ENCODE measurements at regions not wholly inside any gene's neighbourhood (a gene's known extent, or its start where the extent isn't known, plus 50 kb on each side); places are given as distances from the start of the nearest gene placed in this dataset.

- Histone ChIP-seq H3K4me3 (ENCODE audit: insufficient read depth, low read length) (no peak overlapping the region), H2AFZ (ENCODE audit: low read length) (no peak overlapping the region), H3K4me1 (ENCODE audit: insufficient read depth, low read length) (peaks cover 7% of the 10 kb centered on the region), H4K20me1 (ENCODE audit: insufficient read depth, low read length) (no peaks in the 10 kb centered on the region), H3K27ac (ENCODE audit: low read depth, low read length) (no peak overlapping the region), H3K4me2 (ENCODE audit: insufficient read depth, low read length) (no peak overlapping the region), H3K79me2 (ENCODE audit: insufficient read depth, low read length) (no peaks in the 10 kb centered on the region), H3K9me3 (ENCODE audit: low read depth, low read length) (no peaks in the 10 kb centered on the region), H3K36me3 (ENCODE audit: insufficient read depth, low read length) (no peaks in the 10 kb centered on the region), H3K27me3 (ENCODE audit: insufficient read depth, low read length) (no peaks in the 10 kb centered on the region)
- TF ChIP-seq CTCF (IDR thresholded peaks at IDR 0.05; ENCODE audit: extremely low read depth, low read depth, low read length): no peak
- no peak for DNase-seq (ENCODE audit: insufficient read length, low spot score, missing footprints)
These were observed 155.0 kb upstream of the JADE1 start for GRCh38 chr4:128654465-128654864.

GRCh38 chr4:128653527-128654444, 155.7 kb upstream of the JADE1 start:
- no peak for TF ChIP-seq CTCF (IDR thresholded peaks at IDR 0.05; ENCODE audit: extremely low read depth, low read depth, low read length)
- no peaks in the 10 kb centered on the region for H3K36me3 ChIP-seq (ENCODE audit: insufficient read depth, low read length)
- H3K79me2 ChIP-seq (ENCODE audit: insufficient read depth, low read length): no peaks in the 10 kb centered on the region
- peak; percentile 67 for DNase-seq (ENCODE audit: insufficient read length, low spot score, missing footprints)
- no peak overlapping the region for H2AFZ ChIP-seq (ENCODE audit: low read length)
- H3K4me1 ChIP-seq (ENCODE audit: insufficient read depth, low read length): peaks cover 8% of the 10 kb centered on the region
- H3K4me2 ChIP-seq (ENCODE audit: insufficient read depth, low read length): no peak overlapping the region
- no peaks in the 10 kb centered on the region for H4K20me1 ChIP-seq (ENCODE audit: insufficient read depth, low read length)
- H3K27ac ChIP-seq (ENCODE audit: low read depth, low read length): no peak overlapping the region
- H3K4me3 ChIP-seq (ENCODE audit: insufficient read depth, low read length): no peak overlapping the region
- H3K9me3 ChIP-seq (ENCODE audit: low read depth, low read length): no peaks in the 10 kb centered on the region
- no peaks in the 10 kb centered on the region for H3K27me3 ChIP-seq (ENCODE audit: insufficient read depth, low read length)

- Histone ChIP-seq H3K36me3 (ENCODE audit: insufficient read depth, low read length) (no peaks in the 10 kb centered on the region), H3K9me3 (ENCODE audit: low read depth, low read length) (no peaks in the 10 kb centered on the region), H3K27me3 (ENCODE audit: insufficient read depth, low read length) (no peaks in the 10 kb centered on the region), H3K27ac (ENCODE audit: low read depth, low read length) (no peak overlapping the region), H3K4me3 (ENCODE audit: insufficient read depth, low read length) (no peak overlapping the region), H4K20me1 (ENCODE audit: insufficient read depth, low read length) (no peaks in the 10 kb centered on the region), H3K79me2 (ENCODE audit: insufficient read depth, low read length) (no peaks in the 10 kb centered on the region), H2AFZ (ENCODE audit: low read length) (no peak overlapping the region), H3K4me1 (ENCODE audit: insufficient read depth, low read length) (peaks cover 8% of the 10 kb centered on the region), H3K4me2 (ENCODE audit: insufficient read depth, low read length) (peak overlapping the region; percentile 20)
- peak; percentile 91 for DNase-seq (ENCODE audit: insufficient read length, low spot score, missing footprints)
- TF ChIP-seq CTCF (IDR thresholded peaks at IDR 0.05; ENCODE audit: extremely low read depth, low read depth, low read length): no peak
These were observed 159.8 kb upstream of the JADE1 start for GRCh38 chr4:128649575-128650205.

- no peak overlapping the region for H3K4me2 ChIP-seq (ENCODE audit: insufficient read depth, low read length)
- H2AFZ ChIP-seq (ENCODE audit: low read length): no peak overlapping the region
- no peaks in the 10 kb centered on the region for H3K27me3 ChIP-seq (ENCODE audit: insufficient read depth, low read length)
- TF ChIP-seq CTCF (IDR thresholded peaks at IDR 0.05; ENCODE audit: extremely low read depth, low read depth, low read length): no peak
- peaks cover 8% of the 10 kb centered on the region for H3K4me1 ChIP-seq (ENCODE audit: insufficient read depth, low read length)
- peak; percentile 54 for DNase-seq (ENCODE audit: insufficient read length, low spot score, missing footprints)
- no peak overlapping the region for H3K27ac ChIP-seq (ENCODE audit: low read depth, low read length)
- H3K36me3 ChIP-seq (ENCODE audit: insufficient read depth, low read length): no peaks in the 10 kb centered on the region
- H3K9me3 ChIP-seq (ENCODE audit: low read depth, low read length): no peaks in the 10 kb centered on the region
- no peaks in the 10 kb centered on the region for H4K20me1 ChIP-seq (ENCODE audit: insufficient read depth, low read length)
- no peaks in the 10 kb centered on the region for H3K79me2 ChIP-seq (ENCODE audit: insufficient read depth, low read length)
- no peak overlapping the region for H3K4me3 ChIP-seq (ENCODE audit: insufficient read depth, low read length)
These were observed 160.3 kb upstream of the JADE1 start for GRCh38 chr4:128649161-128649560.
